Progenitor cell of endocrine pancreas (in vitro differentiated cells): ENCODE measurements at regions not wholly inside any gene's neighbourhood (a gene's known extent, or its start where the extent isn't known, plus 50 kb on each side); places are given as distances from the start of the nearest gene placed in this dataset.

Experiments
- DNase-seq: peaks from one replicate; pipeline ENCODE4 v3.0.0; 2021; ENCODE audit warnings: low spot score; ENCODE audit not compliant: unreplicated experiment
- H3K27ac Mint-ChIP-seq: 2 replicates; pipeline ENCODE4 v1.8.0; 2021; ENCODE audit warnings: mild to moderate bottlenecking, moderate library complexity, mixed read lengths
- H3K27me3 Mint-ChIP-seq: 2 replicates; pipeline ENCODE4 v1.8.0; 2021; ENCODE audit warnings: mixed read lengths
- H3K36me3 Mint-ChIP-seq: 2 replicates; pipeline ENCODE4 v1.8.0; 2022; ENCODE audit warnings: mixed read lengths; ENCODE audit not compliant: insufficient read depth
- H3K4me1 Mint-ChIP-seq: 2 replicates; pipeline ENCODE4 v1.8.0; 2021; ENCODE audit warnings: low read depth, mixed read lengths
- H3K4me3 Mint-ChIP-seq: 2 replicates; pipeline ENCODE4 v1.8.0; 2021; ENCODE audit warnings: low read depth, mild to moderate bottlenecking, moderate library complexity, mixed read lengths
- H3K9me3 Mint-ChIP-seq: 2 replicates; pipeline ENCODE4 v1.8.0; 2021; ENCODE audit warnings: low read depth, mixed read lengths
- CTCF ChIP-seq: fragments of 200-600 bp; sonication (generic); IDR thresholded peaks from one replicate; pipeline ENCODE4 v1.5.0; 2021; ENCODE audit warnings: antibody characterized with exemption, mild to moderate bottlenecking; ENCODE audit not compliant: unreplicated experiment

- no peaks in the 10 kb centered on the region for H3K27me3 Mint-ChIP-seq
- no peak overlapping the region for H3K27ac Mint-ChIP-seq
- no peak for TF ChIP-seq CTCF
- no peaks in the 10 kb centered on the region for H3K4me1 Mint-ChIP-seq
- no peaks in the 10 kb centered on the region for H3K9me3 Mint-ChIP-seq
- no peak overlapping the region for H3K4me3 Mint-ChIP-seq
- H3K36me3 Mint-ChIP-seq = no peaks in the 10 kb centered on the region
- no peak for DNase-seq
These were observed 907.5 kb upstream of the MDGA2 start for GRCh38 chr14:48582938-48583337.

DNA sequence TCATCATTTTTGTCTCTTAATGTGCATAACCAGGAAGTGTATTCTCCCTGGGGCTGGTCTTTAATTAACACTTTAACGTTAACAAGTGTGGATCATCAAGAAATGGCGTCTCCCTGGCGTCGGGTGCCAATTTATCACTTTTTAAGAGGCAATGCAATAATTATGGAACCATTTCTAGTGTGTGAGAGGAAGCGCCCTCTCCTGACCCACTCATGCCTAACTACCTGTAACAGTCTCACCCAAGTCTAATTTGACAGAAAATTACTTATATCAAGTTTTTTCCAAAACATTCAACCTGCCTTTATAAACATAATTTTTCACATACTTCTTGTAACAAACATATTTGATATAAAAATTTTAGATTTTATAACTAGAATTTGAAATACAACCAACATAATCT is 905.3 kb upstream of the MDGA2 start:
- DNase-seq = no peak
- H3K36me3 Mint-ChIP-seq = no peaks in the 10 kb centered on the region
- H3K9me3 Mint-ChIP-seq = no peaks in the 10 kb centered on the region
- no peak overlapping the region for H3K27ac Mint-ChIP-seq
- peaks cover 7% of the 10 kb centered on the region for H3K4me1 Mint-ChIP-seq
- H3K4me3 Mint-ChIP-seq = no peak overlapping the region
- H3K27me3 Mint-ChIP-seq = no peaks in the 10 kb centered on the region
- no peak for TF ChIP-seq CTCF

- DNase-seq = peak; percentile 10
- Mint-ChIP-seq H3K27ac (no peak overlapping the region), H3K4me3 (no peak overlapping the region), H3K4me1 (peaks cover 7% of the 10 kb centered on the region), H3K9me3 (peaks cover 27% of the 10 kb centered on the region), H3K27me3 (no peaks in the 10 kb centered on the region), H3K36me3 (peaks cover under 1% of the 10 kb centered on the region)
- no peak for TF ChIP-seq CTCF
These were observed 900.4 kb upstream of the MDGA2 start for GRCh38 chr14:48575772-48576171.

GRCh38 chr14:48568688-48569087 is 893.3 kb upstream of the MDGA2 start:
- Mint-ChIP-seq H3K27me3 (no peaks in the 10 kb centered on the region), H3K4me1 (peaks cover 6% of the 10 kb centered on the region), H3K9me3 (peaks cover 18% of the 10 kb centered on the region), H3K4me3 (no peak overlapping the region), H3K27ac (no peak overlapping the region), H3K36me3 (peaks cover 1% of the 10 kb centered on the region)
- TF ChIP-seq CTCF = no peak
- DNase-seq = no peak

- TF ChIP-seq CTCF = no peak
- DNase-seq = no peak
- no peak overlapping the region for H3K27ac Mint-ChIP-seq
- H3K4me3 Mint-ChIP-seq = no peak overlapping the region
- peaks cover 20% of the 10 kb centered on the region for H3K9me3 Mint-ChIP-seq
- H3K27me3 Mint-ChIP-seq = no peaks in the 10 kb centered on the region
- peaks cover 6% of the 10 kb centered on the region for H3K4me1 Mint-ChIP-seq
- H3K36me3 Mint-ChIP-seq = peaks cover 4% of the 10 kb centered on the region
These were observed 892.8 kb upstream of the MDGA2 start for GRCh38 chr14:48568252-48568651.
